Islet precursor cell (in vitro differentiated cells): ENCODE measurements at regions not wholly inside any gene's neighbourhood (a gene's known extent, or its start where the extent isn't known, plus 50 kb on each side); places are given as distances from the start of the nearest gene placed in this dataset.
"Not testable (repeated sequence)": the region's sequence is repeated elsewhere in the genome, so short reads cannot be mapped to it uniquely, and the experiment has no call there.

Source experiments
- DNase-seq: peaks from one replicate; pipeline ENCODE4 v3.0.0-alpha.2; 2018

GRCh38 chr2:125643128-125643527 is 1012.8 kb upstream of the GYPC start:
- no peak for DNase-seq

GRCh38 chr2:125643585-125643984 is 1012.4 kb upstream of the GYPC start:
- peak; percentile 56 for DNase-seq

- no peak for DNase-seq
These were observed 1011.7 kb upstream of the GYPC start for GRCh38 chr2:125644257-125644656.

GRCh38 chr2:125652280-125652679 is 1003.7 kb upstream of the GYPC start:
- DNase-seq: peak; percentile 80

GRCh38 chr2:125654226-125654625 is 1001.7 kb upstream of the GYPC start:
- peak; percentile 55 for DNase-seq

- no peak for DNase-seq
These were observed 999.8 kb upstream of the GYPC start for GRCh38 chr2:125656190-125656589.

- no peak for DNase-seq
These were observed 997.4 kb upstream of the GYPC start for GRCh38 chr2:125658583-125658982.

- DNase-seq: not testable (repeated sequence)
These were observed 995.6 kb upstream of the GYPC start for GRCh38 chr2:125660369-125660768.

GRCh38 chr2:125667630-125668029 is 988.3 kb upstream of the GYPC start:
- no peak for DNase-seq

- peak; percentile 51 for DNase-seq
These were observed 976.1 kb upstream of the GYPC start for GRCh38 chr2:125679903-125680302.

- DNase-seq: no peak
These were observed 975.1 kb upstream of the GYPC start for GRCh38 chr2:125680809-125681208.

GRCh38 chr2:125681576-125681975 is 974.4 kb upstream of the GYPC start:
- no peak for DNase-seq

GRCh38 chr2:125681976-125682805 is 973.8 kb upstream of the GYPC start:
- DNase-seq: no peak

- no peak for DNase-seq
These were observed 971.7 kb upstream of the GYPC start for GRCh38 chr2:125684256-125684655.

GRCh38 chr2:125684932-125685331 is 971.0 kb upstream of the GYPC start:
- no peak for DNase-seq

GRCh38 chr2:125696560-125696959 is 959.4 kb upstream of the GYPC start:
- DNase-seq: no peak

GRCh38 chr2:125698280-125698679 is 957.7 kb upstream of the GYPC start:
- no peak for DNase-seq

GRCh38 chr2:125701070-125701469 is 954.9 kb upstream of the GYPC start:
- DNase-seq: no peak

- no peak for DNase-seq
These were observed 948.3 kb upstream of the GYPC start for GRCh38 chr2:125707611-125708010.

- peak; percentile 66 for DNase-seq
These were observed 945.4 kb upstream of the GYPC start for GRCh38 chr2:125710561-125710960.

- DNase-seq: no peak
These were observed 944.9 kb upstream of the GYPC start for GRCh38 chr2:125711075-125711474.

GRCh38 chr2:125713533-125713932 is 942.4 kb upstream of the GYPC start:
- DNase-seq: no peak

- no peak for DNase-seq
These were observed 934.8 kb upstream of the GYPC start for GRCh38 chr2:125721072-125721721.

GRCh38 chr2:125730921-125731320 is 925.0 kb upstream of the GYPC start:
- DNase-seq: no peak

- DNase-seq: no peak
These were observed 919.7 kb upstream of the GYPC start for GRCh38 chr2:125736306-125736705.
